ENCODE measurements at regions not wholly inside any gene's neighbourhood (a gene's known extent, or its start where the extent isn't known, plus 50 kb on each side); places are given as distances from the start of the nearest gene placed in this dataset.
"Not testable (repeated sequence)": the region's sequence is repeated elsewhere in the genome, so short reads cannot be mapped to it uniquely, and the experiment has no call there.

DNA sequence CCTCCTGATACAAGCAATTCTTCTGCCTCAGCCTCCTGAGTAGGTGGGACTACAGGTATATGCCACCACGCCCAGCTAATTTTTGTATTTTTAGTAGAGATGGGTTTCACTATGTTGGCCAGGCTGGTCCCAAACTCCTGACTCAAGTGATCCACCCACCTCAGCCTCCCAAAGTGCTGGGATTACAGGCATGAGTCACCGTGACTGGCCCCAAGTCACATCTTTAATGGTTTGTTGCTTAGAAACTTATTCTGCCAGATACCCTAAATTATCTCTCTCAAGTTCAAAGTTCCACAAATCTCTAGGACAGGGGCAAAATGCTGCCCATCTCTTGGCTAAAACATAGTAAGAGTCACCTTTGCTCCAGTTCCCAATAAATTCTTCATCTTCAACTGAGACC, 444.1 kb upstream of the HSF2 start:
- FAIRE-seq; H3K27ac ChIP-seq (ENCODE audit: control insufficient read depth, insufficient read depth); SMC1A ChIA-PET (ENCODE audit: uncharacterized antibody, unreplicated experiment); H3K4me1 ChIP-seq (ENCODE audit: control insufficient read depth, insufficient read depth, low read length); H3K4me2 ChIP-seq (ENCODE audit: control insufficient read depth, insufficient read depth); H3K9me3 ChIP-seq (replicated peaks; ENCODE audit: control insufficient read depth, insufficient read depth, low read length); RAD21 ChIA-PET (ENCODE audit: unreplicated experiment); CTCF ChIA-PET; ATAC-seq; H4K20me1 ChIP-seq (ENCODE audit: control insufficient read depth, insufficient read depth); BruUV-seq (replicated peaks); intact Hi-C loops (cut with micrococcal nuclease; ENCODE audit: unreplicated experiment); H3K27me3 ChIP-seq (replicated peaks in 1 of 2; ENCODE audit: control insufficient read depth in 2 of 2, insufficient read depth in 2 of 2, low read length in 1 of 2); POLR2A ChIA-PET; H3K4me3 ChIP-seq; in situ Hi-C loops (cut with MboI); H3K9ac ChIP-seq (ENCODE audit: control insufficient read depth, insufficient read depth, low read length); H3K36me3 ChIP-seq (ENCODE audit: control insufficient read depth in 2 of 2, insufficient read depth in 2 of 2, low read length in 1 of 2); DNase-seq (ENCODE audit: low read depth, low spot score); H2AFZ ChIP-seq (ENCODE audit: control insufficient read depth, low read depth, low read length); H3K79me2 ChIP-seq (ENCODE audit: control insufficient read depth, insufficient read depth, low read length): not testable (repeated sequence)
- WGBS (ENCODE audit: insufficient coverage, insufficient replicate concordance, low lambda C conversion rate, missing lambda C conversion rate) = 13% methylated on average over 2 of the region's 2 CpGs

DNA sequence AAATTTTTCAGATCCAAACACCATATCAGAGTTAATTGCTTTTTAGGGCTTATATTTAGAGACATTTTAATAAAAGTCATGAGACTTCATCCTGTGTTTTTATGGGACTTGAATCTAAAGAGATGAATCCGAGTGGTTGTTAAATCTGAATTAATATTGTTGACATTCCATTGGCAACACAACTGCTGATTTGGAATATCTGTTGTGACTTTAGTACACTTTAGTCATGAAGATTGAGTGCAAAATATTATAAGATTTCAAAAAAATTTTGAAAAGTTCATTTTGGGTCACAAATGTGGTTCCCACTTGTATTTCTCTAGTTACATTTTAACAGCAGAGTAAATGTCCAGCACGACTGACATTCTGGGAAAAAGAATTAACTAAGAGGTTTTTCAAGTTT, 442.7 kb upstream of the HSF2 start:
- ATAC-seq = no peak
- TF ChIP-seq, protein P1, sequence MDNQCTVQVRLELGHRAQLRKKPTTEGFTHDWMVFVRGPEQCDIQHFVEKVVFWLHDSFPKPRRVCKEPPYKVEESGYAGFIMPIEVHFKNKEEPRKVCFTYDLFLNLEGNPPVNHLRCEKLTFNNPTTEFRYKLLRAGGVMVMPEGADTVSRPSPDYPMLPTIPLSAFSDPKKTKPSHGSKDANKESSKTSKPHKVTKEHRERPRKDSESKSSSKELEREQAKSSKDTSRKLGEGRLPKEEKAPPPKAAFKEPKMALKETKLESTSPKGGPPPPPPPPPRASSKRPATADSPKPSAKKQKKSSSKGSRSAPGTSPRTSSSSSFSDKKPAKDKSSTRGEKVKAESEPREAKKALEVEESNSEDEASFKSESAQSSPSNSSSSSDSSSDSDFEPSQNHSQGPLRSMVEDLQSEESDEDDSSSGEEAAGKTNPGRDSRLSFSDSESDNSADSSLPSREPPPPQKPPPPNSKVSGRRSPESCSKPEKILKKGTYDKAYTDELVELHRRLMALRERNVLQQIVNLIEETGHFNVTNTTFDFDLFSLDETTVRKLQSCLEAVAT (IDR thresholded peaks at IDR 0.05) = no peak
- TF ChIP-seq, protein P2, sequence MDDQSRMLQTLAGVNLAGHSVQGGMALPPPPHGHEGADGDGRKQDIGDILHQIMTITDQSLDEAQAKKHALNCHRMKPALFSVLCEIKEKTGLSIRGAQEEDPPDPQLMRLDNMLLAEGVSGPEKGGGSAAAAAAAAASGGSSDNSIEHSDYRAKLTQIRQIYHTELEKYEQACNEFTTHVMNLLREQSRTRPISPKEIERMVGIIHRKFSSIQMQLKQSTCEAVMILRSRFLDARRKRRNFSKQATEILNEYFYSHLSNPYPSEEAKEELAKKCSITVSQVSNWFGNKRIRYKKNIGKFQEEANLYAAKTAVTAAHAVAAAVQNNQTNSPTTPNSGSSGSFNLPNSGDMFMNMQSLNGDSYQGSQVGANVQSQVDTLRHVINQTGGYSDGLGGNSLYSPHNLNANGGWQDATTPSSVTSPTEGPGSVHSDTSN (IDR thresholded peaks at IDR 0.05; ENCODE audit: insufficient replicate concordance, low read depth, low read length) = no peak
- TF ChIP-seq SREBF2 (IDR thresholded peaks at IDR 0.05; ENCODE audit: low read length) (no peak), KLF5 (IDR thresholded peaks at IDR 0.05; ENCODE audit: partially characterized antibody) (no peak)
- no peaks in the 10 kb centered on the region for H4K20me1 ChIP-seq (ENCODE audit: control insufficient read depth, insufficient read depth)
- H3K4me2 ChIP-seq (ENCODE audit: control insufficient read depth, insufficient read depth) = no peak overlapping the region
- in situ Hi-C loops (cut with MboI) (no loop called here), intact Hi-C loops (cut with micrococcal nuclease; ENCODE audit: unreplicated experiment) (no loop called here)
- H3K79me2 ChIP-seq (ENCODE audit: control insufficient read depth, insufficient read depth, low read length) = no peaks in the 10 kb centered on the region
- WGBS (ENCODE audit: insufficient coverage, insufficient replicate concordance, low lambda C conversion rate, missing lambda C conversion rate) = 2% methylated on average over 2 of the region's 2 CpGs
- H3K27me3 ChIP-seq (replicated peaks in 1 of 2; ENCODE audit: control insufficient read depth in 2 of 2, insufficient read depth in 2 of 2, low read length in 1 of 2) = no peaks in the 10 kb centered on the region
- ChIA-PET CTCF (no interaction called here), POLR2A (no interaction called here), RAD21 (ENCODE audit: unreplicated experiment) (no interaction called here), SMC1A (ENCODE audit: uncharacterized antibody, unreplicated experiment) (interaction anchor here (0.8 kb wide), 1 partner anchor 12 kb away, joined by 3 read pairs; no protein-coding TSS in a partner anchor)
- DNase-seq (ENCODE audit: low read depth, low spot score) = no peak
- FAIRE-seq = no peak
- H2AFZ ChIP-seq (ENCODE audit: control insufficient read depth, low read depth, low read length) = no peak overlapping the region
- no peak overlapping the region for H3K27ac ChIP-seq (ENCODE audit: control insufficient read depth, insufficient read depth)
- no peaks in the 10 kb centered on the region for H3K36me3 ChIP-seq (ENCODE audit: control insufficient read depth in 2 of 2, insufficient read depth in 2 of 2, low read length in 1 of 2)
- H3K9me3 ChIP-seq (replicated peaks; ENCODE audit: control insufficient read depth, insufficient read depth, low read length) = no peaks in the 10 kb centered on the region
- no TSS peak for BruUV-seq (replicated peaks)
- H3K4me1 ChIP-seq (ENCODE audit: control insufficient read depth, insufficient read depth, low read length) = no peaks in the 10 kb centered on the region
- H3K4me3 ChIP-seq = no peak overlapping the region
- H3K9ac ChIP-seq (ENCODE audit: control insufficient read depth, insufficient read depth, low read length) = no peak overlapping the region

Data from GM12878 (cell line).